Trophoblast cell (in vitro differentiated cells and primary cell): ENCODE measurements at regions not wholly inside any gene's neighbourhood (a gene's known extent, or its start where the extent isn't known, plus 50 kb on each side); places are given as distances from the start of the nearest gene placed in this dataset.
"Not testable (repeated sequence)": the region's sequence is repeated elsewhere in the genome, so short reads cannot be mapped to it uniquely, and the experiment has no call there.

ENCODE experiments used
- DNase-seq, 2 donors: peaks; one replicate each; pipeline ENCODE4 v3.0.0-alpha.2; 2016
- H2AFZ ChIP-seq: 2 replicates; pipeline ENCODE4 v1.6.1; 2013; ENCODE audit warnings: low read length, moderate library complexity, mild to moderate bottlenecking; ENCODE audit not compliant: insufficient read depth, poor library complexity
- H2AK5ac ChIP-seq: 2 replicates; pipeline ENCODE4 v1.6.1; 2013; ENCODE audit warnings: mild to moderate bottlenecking, low read length
- H2BK120ac ChIP-seq: 2 replicates; pipeline ENCODE4 v1.6.1; 2013; ENCODE audit warnings: low read length, mild to moderate bottlenecking, moderate library complexity; ENCODE audit not compliant: insufficient read depth, poor library complexity
- H2BK12ac ChIP-seq: 2 replicates; pipeline ENCODE4 v1.6.1; 2013; ENCODE audit warnings: mild to moderate bottlenecking, low read length, moderate library complexity
- H2BK5ac ChIP-seq: 2 replicates; pipeline ENCODE4 v1.6.1; 2013; ENCODE audit warnings: low read length, low read depth, moderate library complexity, mild to moderate bottlenecking; ENCODE audit not compliant: poor library complexity
- H3K14ac ChIP-seq: 2 replicates; pipeline ENCODE4 v1.6.1; 2013; ENCODE audit warnings: mild to moderate bottlenecking, low read length
- H3K18ac ChIP-seq: 2 replicates; pipeline ENCODE4 v1.6.1; 2013; ENCODE audit warnings: mild to moderate bottlenecking, low read length
- H3K23ac ChIP-seq: 2 replicates; pipeline ENCODE4 v1.6.1; 2013; ENCODE audit warnings: low read length
- H3K27ac ChIP-seq: 2 replicates; pipeline ENCODE4 v1.5.1; 2013; ENCODE audit warnings: low read depth, mild to moderate bottlenecking, inconsistent platforms, low read length, moderate library complexity
- H3K27me3 ChIP-seq: 2 replicates; pipeline ENCODE4 v1.6.1; 2013; ENCODE audit warnings: inconsistent platforms, mild to moderate bottlenecking, low read length, moderate library complexity; ENCODE audit not compliant: insufficient read depth
- H3K36me3 ChIP-seq, 2 experiments: 1 replicate in 1 of 2; 2 replicates in 1 of 2; pipeline ENCODE4 v1.6.1; 2013; ENCODE audit warnings: low read length in 2 of 2, mild to moderate bottlenecking in 2 of 2, moderate library complexity in 1 of 2; ENCODE audit not compliant: insufficient read depth in 2 of 2, control insufficient read depth in 1 of 2
- H3K4ac ChIP-seq: 2 replicates; pipeline ENCODE4 v1.6.1; 2013; ENCODE audit warnings: low read depth, mild to moderate bottlenecking, low read length, moderate library complexity
- H3K4me1 ChIP-seq, 2 experiments: 1 replicate in 1 of 2; 2 replicates in 1 of 2; pipeline ENCODE4 v1.6.1; 2013; ENCODE audit warnings: low read length in 2 of 2, mild to moderate bottlenecking in 2 of 2, moderate library complexity in 1 of 2; ENCODE audit not compliant: insufficient read depth in 2 of 2, control insufficient read depth in 1 of 2
- H3K4me2 ChIP-seq: 2 replicates; pipeline ENCODE4 v1.6.1; 2013; ENCODE audit warnings: inconsistent platforms, mild to moderate bottlenecking, low read length, moderate library complexity
- H3K4me3 ChIP-seq: 2 replicates; pipeline ENCODE4 v1.5.1; 2013; ENCODE audit warnings: mild to moderate bottlenecking, low read depth, low read length, inconsistent platforms
- H3K79me1 ChIP-seq: one replicate; pipeline ENCODE4 v1.6.1; 2013; ENCODE audit warnings: low read length
- H3K79me2 ChIP-seq: 2 replicates; pipeline ENCODE4 v1.6.1; 2013; ENCODE audit warnings: low read length, mild to moderate bottlenecking; ENCODE audit not compliant: control insufficient read depth, insufficient read depth, poor library complexity
- H3K9ac ChIP-seq: 2 replicates; pipeline ENCODE4 v1.6.1; 2013; ENCODE audit warnings: mild to moderate bottlenecking, low read length
- H3K9me3 ChIP-seq: 2 replicates; pipeline ENCODE4 v1.6.1; 2013; ENCODE audit warnings: low read depth, mild to moderate bottlenecking, control low read depth, inconsistent platforms, low read length; ENCODE audit not compliant: insufficient read depth
- H4K12ac ChIP-seq: 2 replicates; pipeline ENCODE4 v1.6.1; 2013; ENCODE audit warnings: low read depth, mild to moderate bottlenecking, low read length, moderate library complexity
- H4K8ac ChIP-seq: 2 replicates; pipeline ENCODE4 v1.6.1; 2013; ENCODE audit warnings: low read depth, mild to moderate bottlenecking, low read length, moderate library complexity
- H4K91ac ChIP-seq: one replicate; pipeline ENCODE4 v1.6.1; 2013; ENCODE audit warnings: low read depth, mild to moderate bottlenecking, low read length, moderate library complexity
- WGBS: extraction: QIAGEN DNeasy Blood & Tissue Kit; methylation state at CpG from one replicate; pipeline ENCODE4 v1.1.7; 2013; ENCODE audit warnings: missing lambda C conversion rate; ENCODE audit not compliant: insufficient read length, insufficient coverage; ENCODE audit errors: extremely low coverage; 5-methylcytosine and 5-hydroxymethylcytosine counted together

GRCh38 chr7:109579901-109580300 is 1010.2 kb downstream of the DNAJB9 start:
- H3K4me3 ChIP-seq = no peak overlapping the region
- no peak overlapping the region for H4K12ac ChIP-seq
- DNase-seq = no peak
- H3K27ac ChIP-seq = no peak overlapping the region
- H3K79me1 ChIP-seq = no peaks in the 10 kb centered on the region
- no peak overlapping the region for H3K18ac ChIP-seq
- no peaks in the 10 kb centered on the region for H3K36me3 ChIP-seq
- no peak overlapping the region for H3K4ac ChIP-seq
- H3K4me2 ChIP-seq = no peak overlapping the region
- no peaks in the 10 kb centered on the region for H3K4me1 ChIP-seq
- no peak overlapping the region for H4K8ac ChIP-seq
- H2BK12ac ChIP-seq = no peak overlapping the region
- peaks cover 2% of the 10 kb centered on the region for H3K9me3 ChIP-seq
- H3K27me3 ChIP-seq = no peaks in the 10 kb centered on the region
- no peak overlapping the region for H2BK5ac ChIP-seq
- no peak overlapping the region for H3K9ac ChIP-seq
- no peak overlapping the region for H3K23ac ChIP-seq
- no peak overlapping the region for H2AFZ ChIP-seq
- no peak overlapping the region for H2AK5ac ChIP-seq
- no peak overlapping the region for H2BK120ac ChIP-seq
- H3K14ac ChIP-seq = no peak overlapping the region
- no peaks in the 10 kb centered on the region for H3K79me2 ChIP-seq
- WGBS = no CpG with 5 or more reads among the region's 4 CpGs
- H4K91ac ChIP-seq = no peak overlapping the region

DNA sequence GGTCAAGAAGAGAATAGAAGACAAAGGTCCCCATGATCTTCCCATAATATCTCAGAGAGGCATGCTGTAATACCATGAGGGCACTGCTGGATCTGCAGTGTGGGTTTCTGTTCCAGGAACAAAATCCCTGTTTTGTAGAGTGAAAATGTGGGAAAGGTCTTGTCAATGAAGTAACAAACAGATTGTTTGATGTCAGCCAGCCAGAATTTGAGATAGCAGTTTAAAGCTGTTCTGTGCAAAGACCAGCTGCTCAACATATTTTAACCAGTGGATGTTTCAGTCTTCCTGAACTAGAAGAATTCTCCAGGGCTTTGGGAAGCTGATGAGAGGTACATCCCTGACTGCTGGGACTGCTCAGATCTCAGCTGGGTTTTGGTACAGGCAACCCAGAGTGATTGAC is 1012.5 kb downstream of the DNAJB9 start:
- Histone ChIP-seq H3K18ac (no peak overlapping the region), H3K9ac (no peak overlapping the region), H2AK5ac (no peak overlapping the region), H4K91ac (no peak overlapping the region), H4K12ac (no peak overlapping the region), H3K4me3 (no peak overlapping the region), H3K14ac (no peak overlapping the region), H2BK5ac (no peak overlapping the region), H3K4ac (no peak overlapping the region), H3K79me2 (no peaks in the 10 kb centered on the region), H3K4me1 (no peaks in the 10 kb centered on the region), H3K27ac (no peak overlapping the region), H3K9me3 (peaks cover 2% of the 10 kb centered on the region), H3K4me2 (no peak overlapping the region), H3K79me1 (no peaks in the 10 kb centered on the region), H2AFZ (no peak overlapping the region), H3K36me3 (no peaks in the 10 kb centered on the region), H4K8ac (no peak overlapping the region), H3K23ac (no peak overlapping the region), H2BK120ac (no peak overlapping the region), H3K27me3 (no peaks in the 10 kb centered on the region), H2BK12ac (no peak overlapping the region)
- no peak for DNase-seq

GRCh38 chr7:109596948-109597347 is 1027.3 kb downstream of the DNAJB9 start:
- H3K27me3 ChIP-seq, H2BK12ac ChIP-seq, H3K36me3 ChIP-seq, H3K4me3 ChIP-seq, H3K79me1 ChIP-seq, H2AFZ ChIP-seq, DNase-seq, H3K4ac ChIP-seq, H4K12ac ChIP-seq, H3K14ac ChIP-seq, H3K4me2 ChIP-seq, H3K9ac ChIP-seq, H2BK5ac ChIP-seq, H4K8ac ChIP-seq, H3K27ac ChIP-seq, H3K79me2 ChIP-seq, H4K91ac ChIP-seq, H3K23ac ChIP-seq, H2BK120ac ChIP-seq, H3K9me3 ChIP-seq, H2AK5ac ChIP-seq, H3K18ac ChIP-seq, H3K4me1 ChIP-seq: not testable (repeated sequence)
- no CpG with 5 or more reads among the region's 9 CpGs for WGBS

DNA sequence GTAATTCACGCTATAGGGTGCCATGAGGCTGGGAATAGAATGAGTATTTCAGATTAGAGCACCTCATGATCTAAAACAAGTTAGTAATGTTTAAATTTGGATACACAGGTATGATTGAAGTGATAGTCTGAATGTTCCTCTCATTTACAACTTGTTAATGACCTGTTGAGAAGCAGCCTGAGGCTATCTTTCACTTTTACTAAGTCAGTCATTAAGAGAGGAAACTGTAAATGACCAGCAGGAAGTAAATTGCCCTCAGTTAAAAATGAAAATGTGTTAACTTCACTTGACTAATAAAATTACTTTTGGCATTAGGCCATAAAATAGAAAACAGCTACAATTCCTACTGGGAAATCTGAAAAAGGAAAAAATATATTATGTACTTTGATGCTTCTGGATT is 1042.0 kb downstream of the DNAJB9 start:
- Histone ChIP-seq H3K36me3 (no peaks in the 10 kb centered on the region), H2BK5ac (no peak overlapping the region), H3K4me2 (no peak overlapping the region), H3K79me1 (no peaks in the 10 kb centered on the region), H3K9ac (no peak overlapping the region), H3K4me3 (no peak overlapping the region), H3K4me1 (no peaks in the 10 kb centered on the region), H3K27me3 (no peaks in the 10 kb centered on the region), H2BK12ac (no peak overlapping the region), H4K8ac (no peak overlapping the region), H4K91ac (no peak overlapping the region), H2AK5ac (no peak overlapping the region), H2AFZ (no peak overlapping the region), H3K4ac (no peak overlapping the region), H4K12ac (no peak overlapping the region), H2BK120ac (no peak overlapping the region), H3K79me2 (no peaks in the 10 kb centered on the region), H3K14ac (no peak overlapping the region), H3K18ac (no peak overlapping the region), H3K23ac (no peak overlapping the region), H3K27ac (no peak overlapping the region), H3K9me3 (no peaks in the 10 kb centered on the region)
- DNase-seq = no peak
- WGBS = no CpG with 5 or more reads among the region's 1 CpG
